VCaP (cell line): ENCODE measurements at regions not wholly inside any gene's neighbourhood (a gene's known extent, or its start where the extent isn't known, plus 50 kb on each side); places are given as distances from the start of the nearest gene placed in this dataset.

ENCODE experiments used
- H3K27ac ChIP-seq: fragments of 450-650 bp; 2 replicates; pipeline ENCODE4 v1.5.1; 2017
- CTCF ChIP-seq: fragments of 450-650 bp; conservative IDR thresholded peaks from 2 replicates; pipeline ENCODE4 v1.5.1; 2017; ENCODE audit warnings: mild to moderate bottlenecking, moderate library complexity

- no peak for TF ChIP-seq CTCF
- H3K27ac ChIP-seq, result no peak overlapping the region
Measured at GRCh38 chr6:121857551-121857950, 422.1 kb downstream of the GJA1 start.

GRCh38 chr6:121858310-121858709 is 422.9 kb downstream of the GJA1 start:
- no peak overlapping the region for H3K27ac ChIP-seq
- no peak for TF ChIP-seq CTCF

- TF ChIP-seq CTCF, result no peak
- H3K27ac ChIP-seq, result no peak overlapping the region
Measured at GRCh38 chr6:121858986-121859385, 423.5 kb downstream of the GJA1 start.

- no peak overlapping the region for H3K27ac ChIP-seq
- no peak for TF ChIP-seq CTCF
Measured at GRCh38 chr6:121865811-121866210, 430.4 kb downstream of the GJA1 start.

- no peak for TF ChIP-seq CTCF
- H3K27ac ChIP-seq, result no peak overlapping the region
Measured at GRCh38 chr6:121867095-121867494, 431.6 kb downstream of the GJA1 start.

GRCh38 chr6:121868206-121868605 is 432.8 kb downstream of the GJA1 start:
- TF ChIP-seq CTCF, result no peak
- no peak overlapping the region for H3K27ac ChIP-seq

- no peak overlapping the region for H3K27ac ChIP-seq
- TF ChIP-seq CTCF, result no peak
Measured at GRCh38 chr6:121873595-121873994, 438.1 kb downstream of the GJA1 start.

- no peak for TF ChIP-seq CTCF
- no peak overlapping the region for H3K27ac ChIP-seq
Measured at GRCh38 chr6:121876721-121877120, 441.3 kb downstream of the GJA1 start.
